ENCODE measurements at regions not wholly inside any gene's neighbourhood (a gene's known extent, or its start where the extent isn't known, plus 50 kb on each side); places are given as distances from the start of the nearest gene placed in this dataset.

DNA sequence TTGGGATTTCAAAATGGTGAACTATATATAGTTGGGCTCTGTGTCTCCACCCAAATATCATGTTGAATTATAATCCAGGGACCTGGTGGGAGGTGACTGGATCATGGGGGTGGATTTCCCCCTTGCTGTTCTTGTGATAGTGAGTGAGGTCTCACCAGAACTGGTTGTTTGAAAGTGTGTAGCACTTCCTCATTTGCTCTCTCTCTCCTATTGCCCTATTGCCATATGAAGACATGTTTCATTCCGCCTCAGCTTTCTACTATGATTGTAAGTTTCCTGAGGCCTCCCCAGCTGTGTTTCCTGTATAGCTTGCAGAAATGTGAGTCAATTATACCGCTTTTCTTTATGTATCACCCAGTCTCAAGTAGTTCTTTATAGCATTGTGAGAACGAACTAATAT, 545.6 kb downstream of the TRAM1L1 start:
- TF ChIP-seq, protein P1, sequence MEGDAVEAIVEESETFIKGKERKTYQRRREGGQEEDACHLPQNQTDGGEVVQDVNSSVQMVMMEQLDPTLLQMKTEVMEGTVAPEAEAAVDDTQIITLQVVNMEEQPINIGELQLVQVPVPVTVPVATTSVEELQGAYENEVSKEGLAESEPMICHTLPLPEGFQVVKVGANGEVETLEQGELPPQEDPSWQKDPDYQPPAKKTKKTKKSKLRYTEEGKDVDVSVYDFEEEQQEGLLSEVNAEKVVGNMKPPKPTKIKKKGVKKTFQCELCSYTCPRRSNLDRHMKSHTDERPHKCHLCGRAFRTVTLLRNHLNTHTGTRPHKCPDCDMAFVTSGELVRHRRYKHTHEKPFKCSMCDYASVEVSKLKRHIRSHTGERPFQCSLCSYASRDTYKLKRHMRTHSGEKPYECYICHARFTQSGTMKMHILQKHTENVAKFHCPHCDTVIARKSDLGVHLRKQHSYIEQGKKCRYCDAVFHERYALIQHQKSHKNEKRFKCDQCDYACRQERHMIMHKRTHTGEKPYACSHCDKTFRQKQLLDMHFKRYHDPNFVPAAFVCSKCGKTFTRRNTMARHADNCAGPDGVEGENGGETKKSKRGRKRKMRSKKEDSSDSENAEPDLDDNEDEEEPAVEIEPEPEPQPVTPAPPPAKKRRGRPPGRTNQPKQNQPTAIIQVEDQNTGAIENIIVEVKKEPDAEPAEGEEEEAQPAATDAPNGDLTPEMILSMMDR (IDR thresholded peaks at IDR 0.05) = no peak
- no peak for TF ChIP-seq POLR2AphosphoS5 (IDR thresholded peaks at IDR 0.05; ENCODE audit: low read depth, low read length)
- TF ChIP-seq TCF7L2 (IDR thresholded peaks at IDR 0.05; ENCODE audit: low read depth, low read length) = no peak
- TF ChIP-seq, protein P2, sequence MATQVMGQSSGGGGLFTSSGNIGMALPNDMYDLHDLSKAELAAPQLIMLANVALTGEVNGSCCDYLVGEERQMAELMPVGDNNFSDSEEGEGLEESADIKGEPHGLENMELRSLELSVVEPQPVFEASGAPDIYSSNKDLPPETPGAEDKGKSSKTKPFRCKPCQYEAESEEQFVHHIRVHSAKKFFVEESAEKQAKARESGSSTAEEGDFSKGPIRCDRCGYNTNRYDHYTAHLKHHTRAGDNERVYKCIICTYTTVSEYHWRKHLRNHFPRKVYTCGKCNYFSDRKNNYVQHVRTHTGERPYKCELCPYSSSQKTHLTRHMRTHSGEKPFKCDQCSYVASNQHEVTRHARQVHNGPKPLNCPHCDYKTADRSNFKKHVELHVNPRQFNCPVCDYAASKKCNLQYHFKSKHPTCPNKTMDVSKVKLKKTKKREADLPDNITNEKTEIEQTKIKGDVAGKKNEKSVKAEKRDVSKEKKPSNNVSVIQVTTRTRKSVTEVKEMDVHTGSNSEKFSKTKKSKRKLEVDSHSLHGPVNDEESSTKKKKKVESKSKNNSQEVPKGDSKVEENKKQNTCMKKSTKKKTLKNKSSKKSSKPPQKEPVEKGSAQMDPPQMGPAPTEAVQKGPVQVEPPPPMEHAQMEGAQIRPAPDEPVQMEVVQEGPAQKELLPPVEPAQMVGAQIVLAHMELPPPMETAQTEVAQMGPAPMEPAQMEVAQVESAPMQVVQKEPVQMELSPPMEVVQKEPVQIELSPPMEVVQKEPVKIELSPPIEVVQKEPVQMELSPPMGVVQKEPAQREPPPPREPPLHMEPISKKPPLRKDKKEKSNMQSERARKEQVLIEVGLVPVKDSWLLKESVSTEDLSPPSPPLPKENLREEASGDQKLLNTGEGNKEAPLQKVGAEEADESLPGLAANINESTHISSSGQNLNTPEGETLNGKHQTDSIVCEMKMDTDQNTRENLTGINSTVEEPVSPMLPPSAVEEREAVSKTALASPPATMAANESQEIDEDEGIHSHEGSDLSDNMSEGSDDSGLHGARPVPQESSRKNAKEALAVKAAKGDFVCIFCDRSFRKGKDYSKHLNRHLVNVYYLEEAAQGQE (IDR thresholded peaks at IDR 0.05; ENCODE audit: insufficient read depth in 1 of 2, low read depth in 2 of 2, low read length in 1 of 2) = no peak
